H1 (cell line): ENCODE measurements at regions not wholly inside any gene's neighbourhood (a gene's known extent, or its start where the extent isn't known, plus 50 kb on each side); places are given as distances from the start of the nearest gene placed in this dataset.

ENCODE experiments used
- CTCF ChIA-PET: fragments of 300-600 bp; sonication (Branson Sonifier 250); formaldehyde crosslinking; loops from one replicate; lab custom pipeline; 2021; ENCODE audit not compliant: partially characterized antibody; lab: Charles Lee
- POLR2A ChIA-PET: fragments of 300-600 bp; sonication (Branson Sonifier 250); formaldehyde crosslinking; loops from one replicate; lab custom pipeline; 2021; ENCODE audit warnings: inconsistent platforms; ENCODE audit not compliant: partially characterized antibody; lab: Charles Lee
- DNase-seq, 2 experiments: peaks; one replicate each; pipeline versions ENCODE4 v3.0.0 to v3.0.0-alpha.2; 2010 to 2022; ENCODE audit warnings: low spot score in 2 of 2, low read depth in 1 of 2, mixed read lengths in 1 of 2
- FAIRE-seq: peaks from 2 replicates; lab custom pipeline; 2011; peaks lifted over from hg19 to GRCh38; lab: Jason Lieb, UNC
- H2AFZ ChIP-seq: 2 replicates; pipeline ENCODE4 v1.8.1; 2012; ENCODE audit warnings: low read length, inconsistent platforms
- H2AK5ac ChIP-seq: 2 replicates; pipeline ENCODE4 v1.6.1; 2013; ENCODE audit warnings: low read depth, low read length
- H2BK120ac ChIP-seq: replicated peaks from 2 replicates; pipeline ENCODE3; 2013; ENCODE audit warnings: low read depth, low read length, inconsistent platforms
- H2BK12ac ChIP-seq: 2 replicates; pipeline ENCODE4 v1.6.1; 2013; ENCODE audit warnings: low read depth, low read length
- H2BK15ac ChIP-seq: 2 replicates; pipeline ENCODE4 v1.6.1; 2013; ENCODE audit warnings: low read length
- H2BK20ac ChIP-seq: 2 replicates; pipeline ENCODE4 v1.6.1; 2013; ENCODE audit warnings: low read length
- H2BK5ac ChIP-seq: 2 replicates; pipeline ENCODE4 v1.6.1; 2013; ENCODE audit warnings: low read depth, low read length
- H3K14ac ChIP-seq: 2 replicates; pipeline ENCODE4 v1.6.1; 2013; ENCODE audit warnings: inconsistent platforms; ENCODE audit not compliant: insufficient read length
- H3K18ac ChIP-seq: 2 replicates; pipeline ENCODE4 v1.6.1; 2013; ENCODE audit warnings: low read length; ENCODE audit errors: extremely low read depth
- H3K23ac ChIP-seq: 2 replicates; pipeline ENCODE4 v1.6.1; 2013; ENCODE audit warnings: inconsistent platforms; ENCODE audit not compliant: insufficient read length
- H3K23me2 ChIP-seq: 2 replicates; pipeline ENCODE4 v1.6.1; 2013; ENCODE audit warnings: low read depth, low read length
- H3K27ac ChIP-seq: 2 replicates; pipeline ENCODE4 v1.6.1; 2011; ENCODE audit warnings: low read depth, low read length, inconsistent platforms
- H3K27me3 ChIP-seq, 4 experiments: replicated peaks in 1 of 4; 1 replicate in 1 of 4; 2 replicates in 3 of 4; pipeline versions ENCODE4 v1.6.1 to v1.8.1; 2011 to 2013; ENCODE audit warnings: low read length in 3 of 4, mild to moderate bottlenecking in 3 of 4, inconsistent platforms in 2 of 4, mixed read lengths in 2 of 4, moderate library complexity in 1 of 4; ENCODE audit not compliant: control insufficient read depth in 3 of 4, insufficient read depth in 3 of 4; ENCODE audit errors: extremely low read depth in 1 of 4
- H3K36me3 ChIP-seq, 4 experiments: 2 replicates each; pipeline versions ENCODE4 v1.6.1 to v1.8.1; 2011 to 2013; ENCODE audit warnings: mild to moderate bottlenecking in 4 of 4, low read length in 3 of 4, moderate library complexity in 2 of 4, control low read depth in 1 of 4, inconsistent platforms in 1 of 4; ENCODE audit not compliant: insufficient read depth in 4 of 4, control insufficient read depth in 2 of 4
- H3K4ac ChIP-seq: replicated peaks from 2 replicates; pipeline ENCODE3; 2013; ENCODE audit warnings: low read length, low read depth, mixed read lengths, inconsistent platforms; ENCODE audit not compliant: insufficient read length
- H3K4me1 ChIP-seq, 4 experiments: replicated peaks in 1 of 4; 1 replicate in 1 of 4; 2 replicates in 3 of 4; pipeline versions ENCODE4 v1.6.1 to v1.8.1; 2011 to 2013; ENCODE audit warnings: low read length in 3 of 4, inconsistent platforms in 2 of 4, mixed read lengths in 1 of 4; ENCODE audit not compliant: insufficient read depth in 4 of 4, control insufficient read depth in 3 of 4
- H3K4me2 ChIP-seq, 2 experiments: 2 replicates each; pipeline versions ENCODE4 v1.6.1 to v1.8.1; 2011 to 2013; ENCODE audit warnings: low read depth in 2 of 2, low read length in 2 of 2, control low read depth in 1 of 2, inconsistent platforms in 1 of 2, mild to moderate bottlenecking in 1 of 2; ENCODE audit not compliant: insufficient read depth in 1 of 2
- H3K4me3 ChIP-seq, 4 experiments: fragments of 200-600, 300-600 bp in 1 of 4; sonication (generic), shearing (Covaris generic), sonication (Bioruptor Twin) in 1 of 4; 2 replicates each; pipeline versions ENCODE4 v1.5.1 to v1.8.1; 2011 to 2016; ENCODE audit warnings: low read length in 4 of 4, low read depth in 3 of 4, control low read depth in 2 of 4, inconsistent platforms in 2 of 4, mild to moderate bottlenecking in 2 of 4, mixed read lengths in 1 of 4, moderate library complexity in 1 of 4; ENCODE audit not compliant: insufficient read depth in 2 of 4; ENCODE audit errors: extremely low read depth in 1 of 4
- H3K56ac ChIP-seq: replicated peaks from 2 replicates; pipeline ENCODE3; 2013; ENCODE audit warnings: low read depth, mild to moderate bottlenecking, mixed read lengths, low read length, inconsistent platforms; ENCODE audit not compliant: insufficient read length
- H3K79me1 ChIP-seq: 2 replicates; pipeline ENCODE4 v1.6.1; 2013; ENCODE audit warnings: low read depth, low read length, control low read depth
- H3K79me2 ChIP-seq, 2 experiments: 2 replicates each; pipeline versions ENCODE4 v1.6.1 to v1.8.1; 2012 to 2013; ENCODE audit warnings: low read length in 2 of 2, mild to moderate bottlenecking in 2 of 2, inconsistent platforms in 1 of 2; ENCODE audit not compliant: insufficient read depth in 2 of 2, control insufficient read depth in 1 of 2
- H3K9ac ChIP-seq, 4 experiments: replicated peaks in 1 of 4; 1 replicate in 1 of 4; 2 replicates in 3 of 4; pipeline versions ENCODE4 v1.6.1 to v1.8.1; 2011 to 2013; ENCODE audit warnings: low read depth in 3 of 4, low read length in 3 of 4, control low read depth in 2 of 4, mild to moderate bottlenecking in 2 of 4, moderate library complexity in 2 of 4, inconsistent platforms in 1 of 4; ENCODE audit errors: extremely low read depth in 1 of 4
- H3K9me3 ChIP-seq, 2 experiments: 2 replicates each; pipeline versions ENCODE4 v1.6.1 to v1.8.1; 2012 to 2013; ENCODE audit warnings: mild to moderate bottlenecking in 2 of 2, moderate library complexity in 2 of 2, control low read depth in 1 of 2, inconsistent platforms in 1 of 2, low read depth in 1 of 2, low read length in 1 of 2, mixed read lengths in 1 of 2; ENCODE audit not compliant: insufficient read depth in 2 of 2
- H4K20me1 ChIP-seq, 2 experiments: replicated peaks in 1 of 2; 2 replicates each; pipeline versions ENCODE3 to v1.8.1; 2011 to 2013; ENCODE audit warnings: inconsistent platforms in 2 of 2, low read length in 2 of 2, mild to moderate bottlenecking in 1 of 2; ENCODE audit not compliant: insufficient read depth in 2 of 2, control insufficient read depth in 1 of 2
- H4K5ac ChIP-seq: 2 replicates; pipeline ENCODE4 v1.6.1; 2013; ENCODE audit warnings: low read length, low read depth, mixed read lengths, inconsistent platforms; ENCODE audit not compliant: insufficient read length
- H4K8ac ChIP-seq: 2 replicates; pipeline ENCODE4 v1.8.0; 2013; ENCODE audit warnings: mild to moderate bottlenecking, moderate library complexity, low read length, inconsistent platforms; ENCODE audit not compliant: insufficient read depth; ENCODE audit errors: extremely low read depth
- H4K91ac ChIP-seq: replicated peaks from 2 replicates; pipeline ENCODE3; 2013; ENCODE audit warnings: low read length, mixed read lengths, inconsistent platforms; ENCODE audit not compliant: insufficient read length
- BCL11A ChIP-seq, 2 experiments: IDR thresholded peaks; one replicate each; pipeline ENCODE4 v1.6.1; 2011; ENCODE audit warnings: low read depth in 2 of 2, low read length in 2 of 2, mild to moderate bottlenecking in 2 of 2
- CEBPB ChIP-seq: IDR thresholded peaks from 2 replicates; pipeline ENCODE4 v1.6.1; 2012; ENCODE audit warnings: low read depth, low read length
- EGR1 ChIP-seq: IDR thresholded peaks from 2 replicates; pipeline ENCODE4 v1.6.1; 2011; ENCODE audit warnings: low read depth, low read length, borderline replicate concordance
- MAFK ChIP-seq: IDR thresholded peaks from 2 replicates; pipeline ENCODE4 v1.6.1; 2012; ENCODE audit warnings: low read depth, mild to moderate bottlenecking, improper control_type of control experiment, low read length
- POLR2A ChIP-seq, 2 experiments: IDR thresholded peaks; 1 replicate in 1 of 2; 2 replicates in 1 of 2; pipeline ENCODE4 v1.6.1; 2011; ENCODE audit warnings: low read depth in 2 of 2, low read length in 2 of 2, mild to moderate bottlenecking in 2 of 2; ENCODE audit errors: control extremely low read depth in 1 of 2
- POLR2AphosphoS5 ChIP-seq: IDR thresholded peaks from 2 replicates; pipeline ENCODE4 v1.6.1; 2011; ENCODE audit warnings: low read depth, low read length
- POU5F1 ChIP-seq: IDR thresholded peaks from 2 replicates; pipeline ENCODE4 v1.6.1; 2011; ENCODE audit warnings: low read depth, mild to moderate bottlenecking, low read length, moderate library complexity
- SAP30 ChIP-seq: fragments of 300-600 bp; sonication (generic); IDR thresholded peaks from 2 replicates; pipeline ENCODE4 v1.7.1; 2012; ENCODE audit warnings: low read length, moderate library complexity, mild to moderate bottlenecking, inconsistent platforms; ENCODE audit not compliant: insufficient read depth, insufficient replicate concordance
- SIN3A ChIP-seq, 2 experiments: IDR thresholded peaks in 1 of 2; conservative IDR thresholded peaks in 1 of 2; 2 replicates each; pipeline ENCODE4 v1.6.1; 2011 to 2012; ENCODE audit warnings: low read length in 2 of 2, improper control_type of control experiment in 1 of 2, low read depth in 1 of 2, mild to moderate bottlenecking in 1 of 2
- SP1 ChIP-seq: IDR thresholded peaks from 2 replicates; pipeline ENCODE4 v1.6.1; 2011; ENCODE audit warnings: low read depth, low read length
- TEAD4 ChIP-seq: IDR thresholded peaks from 2 replicates; pipeline ENCODE4 v1.6.1; 2012; ENCODE audit warnings: low read depth, low read length, inconsistent platforms, mixed read lengths
- YY1 ChIP-seq: IDR thresholded peaks from 2 replicates; pipeline ENCODE4 v1.6.1; 2011; ENCODE audit warnings: low read depth, mild to moderate bottlenecking, low read length
- WGBS, 2 experiments: shearing (Covaris generic) in 1 of 2; methylation state at CpG; one replicate each; pipeline versions ENCODE4 v1.1.6 to v1.1.7; 2013 to 2015; ENCODE audit warnings: low lambda C conversion rate in 2 of 2, mixed read lengths in 2 of 2, inconsistent platforms in 1 of 2, low coverage in 1 of 2, missing lambda C conversion rate in 1 of 2; ENCODE audit not compliant: insufficient replicate concordance in 2 of 2, insufficient coverage in 1 of 2, insufficient read length in 1 of 2; ENCODE audit errors: extremely low coverage in 1 of 2, missing lambda C conversion rate in 1 of 2; 5-methylcytosine and 5-hydroxymethylcytosine counted together

DNA sequence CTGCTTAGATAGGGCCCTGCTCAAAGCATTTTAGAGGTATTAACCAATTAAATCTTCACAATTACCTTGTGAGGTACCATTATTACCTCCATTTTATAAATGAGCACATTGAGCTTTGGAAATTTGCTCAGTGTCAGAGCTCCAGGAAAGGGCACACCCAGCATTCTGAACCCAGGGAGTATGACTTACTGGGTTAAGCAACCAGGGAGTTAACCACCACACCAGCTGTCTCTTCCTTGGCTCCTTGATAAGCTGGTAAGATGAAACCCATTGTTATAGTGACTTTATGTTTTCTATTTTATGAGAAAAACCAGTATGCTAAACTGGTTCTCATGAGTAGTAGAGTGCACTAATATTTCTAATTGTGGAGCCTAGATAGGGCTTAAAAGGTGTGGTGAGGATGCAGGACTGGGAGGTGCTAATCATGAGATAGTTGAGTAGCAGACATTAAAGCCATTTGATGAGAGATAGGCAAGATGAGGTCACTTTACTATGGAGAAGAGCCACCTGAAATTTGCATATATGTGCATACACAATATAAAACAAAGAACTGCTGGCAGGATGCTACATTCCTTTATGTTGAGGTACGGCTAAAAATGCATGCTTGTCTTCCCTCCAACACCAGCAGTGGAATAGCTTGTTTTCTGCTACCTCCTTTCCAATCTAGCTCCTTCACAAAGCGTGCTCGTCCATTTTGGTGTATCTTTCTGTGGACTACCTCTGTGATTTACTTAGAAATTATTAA, 556.1 kb downstream of the SPRY1 start:
- FAIRE-seq, result peak; percentile 97
- Histone ChIP-seq H3K4ac (no peak overlapping the region), H2BK15ac (no peak overlapping the region), H3K4me2 (0 out of 4 replicates have a peak overlapping the region, but pooled peaks of 1 of the 2 experiments have one; percentile 10), H3K18ac (no peak overlapping the region), H3K9me3 (no peaks in the 10 kb centered on the region; a peak in 1 of 4 replicates), H3K9ac (no peak overlapping the region), H3K36me3 (peaks cover 0 to 3% (median 0%) of the 10 kb centered on the region in 4 experiments; a peak in 1 of 8 replicates), H4K5ac (no peak overlapping the region), H2BK12ac (no peak overlapping the region), H4K91ac (peak overlapping the region; percentile 66), H3K23me2 (no peaks in the 10 kb centered on the region), H3K27me3 (no peaks in the 10 kb centered on the region), H2AFZ (no peak overlapping the region), H3K79me2 (no peaks in the 10 kb centered on the region), H2AK5ac (no peak overlapping the region), H3K4me3 (no peak overlapping the region), H3K23ac (no peak overlapping the region), H2BK120ac (no peak overlapping the region), H3K14ac (no peak overlapping the region), H3K79me1 (no peaks in the 10 kb centered on the region; the same call in 1 of the 2 replicates), H3K56ac (no peak overlapping the region), H2BK20ac (no peak overlapping the region), H3K27ac (no peak overlapping the region), H4K8ac (no peak overlapping the region), H2BK5ac (peak overlapping the region; percentile 12; the same call in 1 of the 2 replicates), H3K4me1 (peaks cover 0 to 7% (median 3%) of the 10 kb centered on the region in 4 experiments; a peak in 3 of 7 replicates), H4K20me1 (no peaks in the 10 kb centered on the region)
- peak in 1 of 2 experiments; percentile 34 for DNase-seq
- ChIA-PET CTCF (no interaction called here), POLR2A (interaction anchor here (1.0 kb wide), 1 partner anchor 11 kb away, joined by 4 read pairs; no protein-coding TSS in a partner anchor)
- 40% methylated on average over 3 of the region's 3 CpGs; no CpG with 5 or more reads in 1 of the 2 experiments for WGBS, 2 experiments
- TF ChIP-seq SAP30 (no peak), SP1 (peak; percentile 71), YY1 (0 out of 2 replicates have a peak, but pooled peaks have one; percentile 22), TEAD4 (peak; percentile 91), CEBPB (no peak), EGR1 (no peak), POU5F1 (peak; percentile 98), POLR2AphosphoS5 (peak; percentile 37; the same call in 1 of the 2 replicates), MAFK (no peak), SIN3A (conservative IDR thresholded peaks at IDR 0.05 in 1 of 2, IDR thresholded peaks at IDR 0.05 in 1 of 2; ENCODE audit: low read depth in 1 of 2, low read length in 2 of 2) (no peak), POLR2A (IDR thresholded peaks at IDR 0.05; ENCODE audit: control extremely low read depth in 1 of 2, low read depth in 2 of 2, low read length in 2 of 2) (peak in 1 of 2 experiments; percentile 31; a peak in 1 of 3 replicates), BCL11A (IDR thresholded peaks at IDR 0.05; ENCODE audit: low read depth in 2 of 2, low read length in 2 of 2) (peak in 1 of 2 experiments; percentile 23)
